HFF-Myc (cell line): ENCODE measurements at regions not wholly inside any gene's neighbourhood (a gene's known extent, or its start where the extent isn't known, plus 50 kb on each side); places are given as distances from the start of the nearest gene placed in this dataset.

Experiments used
- DNase-seq: peaks from one replicate; pipeline ENCODE4 v3.0.0-alpha.2; 2011; ENCODE audit warnings: low read depth; ENCODE audit errors: extremely low read depth
- H3K4me3 ChIP-seq: replicated peaks from 2 replicates; pipeline ENCODE4 v1.5.1; 2011; ENCODE audit warnings: low read depth, mild to moderate bottlenecking, control low read depth, low read length
- TF ChIP-seq, protein P1 (sequence below): IDR thresholded peaks from 2 replicates; pipeline ENCODE4 v1.5.1; 2012; ENCODE audit warnings: mild to moderate bottlenecking, low read depth, low read length, control low read depth; ENCODE audit errors: missing control alignments

DNA sequence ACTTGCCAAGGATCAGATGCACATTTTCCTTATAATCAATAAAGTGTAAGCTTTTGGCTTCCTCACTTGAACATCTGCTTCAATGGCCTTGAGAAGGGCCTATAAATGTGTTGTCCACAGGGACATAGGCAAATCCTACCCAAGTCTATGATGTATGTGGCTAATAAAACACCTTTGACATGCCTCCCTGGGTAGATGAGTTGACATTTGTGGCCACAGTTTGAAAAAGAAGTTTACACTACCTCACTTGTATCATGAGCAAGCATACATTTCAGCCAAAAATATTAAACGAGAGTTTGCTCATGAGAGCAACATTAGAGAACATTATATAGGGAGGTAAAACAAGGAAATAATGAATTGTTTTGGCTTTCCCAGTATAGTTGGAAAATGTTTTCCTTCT lies 1067.7 kb downstream of the C4orf33 start:
- no peak overlapping the region for H3K4me3 ChIP-seq
- TF ChIP-seq, protein P1, sequence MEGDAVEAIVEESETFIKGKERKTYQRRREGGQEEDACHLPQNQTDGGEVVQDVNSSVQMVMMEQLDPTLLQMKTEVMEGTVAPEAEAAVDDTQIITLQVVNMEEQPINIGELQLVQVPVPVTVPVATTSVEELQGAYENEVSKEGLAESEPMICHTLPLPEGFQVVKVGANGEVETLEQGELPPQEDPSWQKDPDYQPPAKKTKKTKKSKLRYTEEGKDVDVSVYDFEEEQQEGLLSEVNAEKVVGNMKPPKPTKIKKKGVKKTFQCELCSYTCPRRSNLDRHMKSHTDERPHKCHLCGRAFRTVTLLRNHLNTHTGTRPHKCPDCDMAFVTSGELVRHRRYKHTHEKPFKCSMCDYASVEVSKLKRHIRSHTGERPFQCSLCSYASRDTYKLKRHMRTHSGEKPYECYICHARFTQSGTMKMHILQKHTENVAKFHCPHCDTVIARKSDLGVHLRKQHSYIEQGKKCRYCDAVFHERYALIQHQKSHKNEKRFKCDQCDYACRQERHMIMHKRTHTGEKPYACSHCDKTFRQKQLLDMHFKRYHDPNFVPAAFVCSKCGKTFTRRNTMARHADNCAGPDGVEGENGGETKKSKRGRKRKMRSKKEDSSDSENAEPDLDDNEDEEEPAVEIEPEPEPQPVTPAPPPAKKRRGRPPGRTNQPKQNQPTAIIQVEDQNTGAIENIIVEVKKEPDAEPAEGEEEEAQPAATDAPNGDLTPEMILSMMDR: no peak
- DNase-seq: no peak

DNA sequence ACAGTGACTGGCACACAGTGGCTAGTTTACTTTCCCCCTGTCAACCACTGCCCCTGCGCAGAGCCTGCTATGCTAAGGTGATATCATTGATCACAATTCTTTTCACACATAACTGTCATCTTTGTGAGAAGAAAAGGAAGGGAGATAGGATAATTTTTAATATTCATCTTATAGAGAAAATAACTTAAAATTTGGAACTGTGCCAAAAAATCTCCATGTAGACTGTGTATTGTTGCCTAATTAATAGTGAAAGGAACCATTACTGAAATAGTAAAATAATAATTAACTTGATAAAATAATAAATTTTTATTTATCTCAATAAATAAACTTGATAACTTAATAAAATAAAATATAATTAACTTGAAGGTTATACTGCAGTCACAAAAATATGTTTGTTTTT lies 1069.4 kb downstream of the C4orf33 start:
- H3K4me3 ChIP-seq: no peak overlapping the region
- TF ChIP-seq, protein P1: no peak
- no peak for DNase-seq

DNA sequence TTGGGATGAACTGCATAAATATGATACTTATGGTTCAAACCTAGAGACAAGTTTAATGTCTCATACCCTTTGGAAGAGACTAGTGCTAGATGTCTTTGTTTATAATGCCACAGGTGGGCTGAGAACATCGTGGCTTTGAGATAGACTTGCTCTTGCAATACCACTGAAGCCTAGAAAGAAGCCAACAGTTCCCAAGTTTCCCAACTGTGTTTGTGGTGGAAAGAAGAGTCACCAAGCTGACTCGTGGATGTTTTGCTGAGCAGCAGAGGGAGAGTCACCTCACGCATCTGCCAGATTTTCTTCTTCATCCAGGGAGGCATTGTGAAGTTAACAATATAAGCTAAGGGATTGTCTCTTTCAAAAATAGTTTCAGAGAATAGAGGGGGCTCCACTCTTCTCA lies 1076.2 kb downstream of the C4orf33 start:
- TF ChIP-seq, protein P1: no peak
- no peak for DNase-seq
- no peak overlapping the region for H3K4me3 ChIP-seq

DNA sequence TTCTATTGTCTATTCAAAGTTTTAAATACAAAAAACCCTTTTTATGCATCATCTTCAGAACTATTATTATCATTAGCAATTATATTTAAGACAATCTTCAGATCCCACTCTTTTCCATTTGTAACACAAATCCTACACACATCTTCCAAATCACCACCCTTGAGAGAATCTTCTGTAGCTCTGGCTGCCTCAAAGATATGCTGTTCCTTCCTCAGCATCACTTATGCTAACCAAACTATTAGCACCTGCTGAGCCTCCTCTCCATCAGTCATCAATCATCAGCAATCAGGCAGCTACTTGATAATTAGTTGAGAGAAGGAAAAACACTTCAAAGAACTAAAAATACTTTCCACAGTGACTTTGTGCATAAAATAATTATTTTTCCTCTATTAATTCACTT lies 1082.2 kb downstream of the C4orf33 start:
- DNase-seq: no peak
- no peak overlapping the region for H3K4me3 ChIP-seq
- TF ChIP-seq, protein P1: no peak

DNA sequence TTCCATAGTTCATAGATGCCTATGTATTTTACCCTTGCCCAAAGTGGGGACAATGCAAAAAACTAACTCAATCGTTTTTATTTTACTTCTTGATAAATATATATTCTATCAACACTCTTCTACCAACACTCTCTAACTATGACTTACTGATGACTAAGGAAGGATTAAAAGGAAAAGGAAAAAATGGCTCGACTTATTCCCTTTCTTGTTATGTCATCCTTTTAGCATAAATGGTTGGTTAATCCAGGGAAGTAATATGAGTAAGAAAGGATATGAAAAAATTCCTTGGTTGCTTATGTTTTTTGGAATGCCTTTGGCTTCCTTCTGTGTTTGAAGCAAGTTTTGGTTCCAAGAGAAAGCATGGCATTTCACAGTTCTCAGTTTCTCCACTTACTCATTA lies 1087.1 kb downstream of the C4orf33 start:
- TF ChIP-seq, protein P1: no peak
- no peak overlapping the region for H3K4me3 ChIP-seq
- no peak for DNase-seq

DNA sequence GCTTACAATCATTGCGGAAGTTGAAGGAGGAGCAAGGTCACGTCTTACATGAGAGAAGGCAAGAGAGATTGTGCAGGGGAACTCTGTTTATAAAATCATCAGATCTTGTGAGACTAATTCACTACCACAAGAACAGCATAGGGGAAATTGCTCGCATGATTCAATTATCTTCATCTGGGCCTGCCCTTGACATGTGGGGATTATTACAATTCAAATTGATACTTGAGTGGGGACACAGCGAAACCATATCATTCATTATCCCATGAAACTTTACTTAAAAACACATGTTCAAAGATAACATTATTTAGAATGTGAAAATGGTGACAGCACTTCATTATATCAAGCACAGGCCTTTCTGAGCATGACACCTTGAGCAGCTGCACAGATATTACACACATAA lies 1087.8 kb downstream of the C4orf33 start:
- H3K4me3 ChIP-seq: no peak overlapping the region
- TF ChIP-seq, protein P1: no peak
- no peak for DNase-seq

DNA sequence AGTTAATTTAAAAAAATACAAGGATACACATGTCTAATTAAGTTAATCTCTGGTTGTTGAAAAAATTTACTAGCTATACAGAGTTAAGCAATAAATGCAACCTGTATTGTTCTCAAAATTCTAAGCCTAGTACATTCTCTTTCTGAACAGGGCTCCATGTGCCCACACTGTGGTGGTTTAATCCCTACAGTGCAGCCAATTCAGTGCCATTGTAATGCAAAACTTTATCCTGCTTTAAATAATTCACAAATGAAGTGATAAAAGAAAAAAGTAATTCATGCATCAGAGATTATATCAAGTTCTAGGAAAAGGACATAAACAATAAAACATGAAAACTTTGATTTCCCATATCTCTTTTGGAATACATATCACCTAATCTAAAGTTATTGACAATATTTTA lies 1089.2 kb downstream of the C4orf33 start:
- TF ChIP-seq, protein P1: no peak
- no peak for DNase-seq
- H3K4me3 ChIP-seq: no peak overlapping the region
